Upper lobe of right lung (tissue), 1 donor: ENCODE measurements at regions not wholly inside any gene's neighbourhood (a gene's known extent, or its start where the extent isn't known, plus 50 kb on each side); places are given as distances from the start of the nearest gene placed in this dataset.

Source experiments
- ATAC-seq: fragments of 200-7000 bp; cut with Tn5 transposase; one replicate; pipeline ENCODE4 v1.9.1; 2020; ENCODE audit warnings: mild to moderate bottlenecking, moderate library complexity
- DNase-seq: peaks from one replicate; pipeline ENCODE4 v3.0.0-alpha.2; 2020
- H3K27ac ChIP-seq: fragments of 200-600 bp; one replicate; pipeline ENCODE4 v1.8.0; 2022
- H3K27me3 ChIP-seq: fragments of 200-600 bp; one replicate; pipeline ENCODE4 v1.8.0; 2022; ENCODE audit warnings: mild to moderate bottlenecking
- H3K36me3 ChIP-seq: fragments of 200-600 bp; one replicate; pipeline ENCODE4 v1.8.0; 2022
- H3K4me1 ChIP-seq: fragments of 200-600 bp; one replicate; pipeline ENCODE4 v1.8.0; 2022
- H3K4me3 ChIP-seq: fragments of 200-600 bp; one replicate; pipeline ENCODE4 v1.8.0; 2022; ENCODE audit warnings: mild to moderate bottlenecking
- H3K9me3 ChIP-seq: fragments of 200-600 bp; one replicate; pipeline ENCODE4 v1.8.0; 2022
- CTCF ChIP-seq: fragments of 200-600 bp; IDR thresholded peaks from one replicate; pipeline ENCODE4 v1.8.0; 2022; ENCODE audit warnings: antibody characterized with exemption
- intact Hi-C: fragments of 100-400 bp; cut with DNase I; formaldehyde crosslinking; loops from one replicate; pipeline ENCODE4 v1.11.0; 2022
- donor health status: DM: no; HTN: yes; CAD: no; lungs with severe emphysema.

- H3K27me3 ChIP-seq, result no peaks in the 10 kb centered on the region
- no peak for TF ChIP-seq CTCF
- no peaks in the 10 kb centered on the region for H3K4me1 ChIP-seq
- no peaks in the 10 kb centered on the region for H3K9me3 ChIP-seq
- ATAC-seq, result no peak
- no peaks in the 10 kb centered on the region for H3K36me3 ChIP-seq
- no peak overlapping the region for H3K4me3 ChIP-seq
- intact Hi-C loops, result no loop called here
- no peak overlapping the region for H3K27ac ChIP-seq
- DNase-seq, result no peak
Observed at GRCh38 chrX:39640866-39641265, 456.9 kb downstream of the BCOR start.

- Histone ChIP-seq H3K4me3 (no peak overlapping the region), H3K9me3 (no peaks in the 10 kb centered on the region), H3K4me1 (no peaks in the 10 kb centered on the region), H3K27me3 (no peaks in the 10 kb centered on the region), H3K27ac (no peak overlapping the region), H3K36me3 (no peaks in the 10 kb centered on the region)
- ATAC-seq (no peak), DNase-seq (no peak)
- intact Hi-C loops, result no loop called here
- TF ChIP-seq CTCF, result no peak
Observed at GRCh38 chrX:39642071-39642470, 455.7 kb downstream of the BCOR start.

GRCh38 chrX:39643550-39643949 is 454.2 kb downstream of the BCOR start:
- no peaks in the 10 kb centered on the region for H3K27me3 ChIP-seq
- TF ChIP-seq CTCF, result no peak
- no peaks in the 10 kb centered on the region for H3K4me1 ChIP-seq
- DNase-seq (no peak), ATAC-seq (no peak)
- intact Hi-C loops, result no loop called here
- no peak overlapping the region for H3K4me3 ChIP-seq
- no peak overlapping the region for H3K27ac ChIP-seq
- H3K9me3 ChIP-seq, result no peaks in the 10 kb centered on the region
- no peaks in the 10 kb centered on the region for H3K36me3 ChIP-seq

- H3K9me3 ChIP-seq, result no peaks in the 10 kb centered on the region
- ATAC-seq, result no peak
- DNase-seq, result no peak
- no peaks in the 10 kb centered on the region for H3K36me3 ChIP-seq
- no peaks in the 10 kb centered on the region for H3K4me1 ChIP-seq
- intact Hi-C loops, result no loop called here
- peak overlapping the region; percentile 66 for H3K27ac ChIP-seq
- no peak overlapping the region for H3K4me3 ChIP-seq
- no peaks in the 10 kb centered on the region for H3K27me3 ChIP-seq
- no peak for TF ChIP-seq CTCF
Observed at GRCh38 chrX:39645178-39645895, 452.4 kb downstream of the BCOR start.

GRCh38 chrX:39648548-39649254 is 449.1 kb downstream of the BCOR start:
- TF ChIP-seq CTCF, result no peak
- no peak overlapping the region for H3K27ac ChIP-seq
- ATAC-seq, result no peak
- intact Hi-C loops, result no loop called here
- no peak for DNase-seq
- no peaks in the 10 kb centered on the region for H3K36me3 ChIP-seq
- H3K4me1 ChIP-seq, result no peaks in the 10 kb centered on the region
- no peak overlapping the region for H3K4me3 ChIP-seq
- H3K9me3 ChIP-seq, result no peaks in the 10 kb centered on the region
- no peaks in the 10 kb centered on the region for H3K27me3 ChIP-seq
